ENCODE measurements at regions not wholly inside any gene's neighbourhood (a gene's known extent, or its start where the extent isn't known, plus 50 kb on each side); places are given as distances from the start of the nearest gene placed in this dataset.
A peak's percentile ranks its signal among the peaks of the same experiment; 100 is the strongest.

GRCh38 chr1:115412286-115412685 is 74.2 kb upstream of the NGF start:
- no peaks in the 10 kb centered on the region for H3K27me3 ChIP-seq
- no peak for TF ChIP-seq CTCF (IDR thresholded peaks at IDR 0.05)
- no peak overlapping the region for H3K27ac ChIP-seq
- H3K9me3 ChIP-seq, result no peaks in the 10 kb centered on the region
- no peaks in the 10 kb centered on the region for H3K36me3 ChIP-seq
- H3K4me3 ChIP-seq, result no peak overlapping the region
- peaks cover 0 to 14% (median 0%) of the 10 kb centered on the region in 4 donors for H3K4me1 ChIP-seq
- DNase-seq (ENCODE audit: low spot score in 2 of 2), result no peak

DNA sequence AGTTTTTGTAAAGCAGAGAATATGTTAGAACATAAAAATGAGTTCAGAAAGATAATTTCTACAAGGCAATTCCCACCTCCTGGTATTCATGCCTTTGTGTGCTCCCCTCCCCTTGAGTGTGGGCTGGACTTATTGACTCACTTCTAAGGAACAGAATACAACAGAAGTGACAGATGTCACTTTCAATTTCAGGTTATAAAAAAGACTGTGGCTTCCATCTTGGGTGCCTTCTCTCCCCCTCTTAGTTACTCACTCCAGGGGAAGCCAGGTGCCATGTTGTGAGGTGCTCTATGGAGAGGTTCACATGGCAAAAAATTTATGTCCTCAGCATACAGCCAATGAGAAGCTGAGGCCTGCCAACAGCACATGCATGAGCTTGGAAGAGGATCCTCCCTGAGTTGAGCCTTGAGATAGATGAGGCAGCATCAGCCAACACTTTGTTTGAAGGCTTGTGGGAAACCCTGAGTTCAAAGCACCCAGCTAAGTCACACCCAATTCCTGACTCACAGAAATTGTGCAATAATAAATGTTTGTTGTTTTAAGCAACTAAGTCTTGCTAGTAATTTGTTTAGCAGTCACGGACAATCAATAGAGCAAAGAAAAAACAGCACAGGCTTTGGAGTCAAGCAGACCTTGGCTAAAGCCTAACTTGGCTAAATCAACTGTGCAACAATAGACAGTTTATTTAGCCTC is 73.5 kb upstream of the NGF start:
- WGBS, 2 donors, result 13 to 40% methylated on average over 1 of the region's 1 CpG
- TF ChIP-seq POLR2A (IDR thresholded peaks at IDR 0.05) (no peak), EP300 (IDR thresholded peaks at IDR 0.05) (no peak), CTCF (IDR thresholded peaks at IDR 0.05) (no peak)
- peak overlapping the region in 2 of 4 donors; percentile 14 to 52 for H3K27ac ChIP-seq
- no peaks in the 10 kb centered on the region for H3K27me3 ChIP-seq
- H3K9me3 ChIP-seq, result no peaks in the 10 kb centered on the region
- DNase-seq (ENCODE audit: low spot score in 2 of 2), result no peak
- H3K4me1 ChIP-seq, result peaks cover 0 to 14% (median 0%) of the 10 kb centered on the region in 4 donors
- no peak overlapping the region for H3K4me3 ChIP-seq
- H3K36me3 ChIP-seq, result no peaks in the 10 kb centered on the region

- H3K36me3 ChIP-seq, result no peaks in the 10 kb centered on the region
- peaks cover 0 to 21% (median 0%) of the 10 kb centered on the region in 4 donors for H3K4me1 ChIP-seq
- H3K27me3 ChIP-seq, result no peaks in the 10 kb centered on the region
- no peak overlapping the region for H3K4me3 ChIP-seq
- H3K27ac ChIP-seq, result peak overlapping the region in 2 of 4 donors; percentile 40 to 67
- no peak for TF ChIP-seq CTCF (IDR thresholded peaks at IDR 0.05)
- no peak for TF ChIP-seq EP300 (IDR thresholded peaks at IDR 0.05)
- 58 to 63% methylated on average over 7 of the region's 7 CpGs for WGBS, 2 donors
- DNase-seq (ENCODE audit: low spot score in 2 of 2), result no peak
- H3K9me3 ChIP-seq, result peaks cover 0 to 5% (median 0%) of the 10 kb centered on the region in 4 donors
These were observed 71.3 kb upstream of the NGF start for GRCh38 chr1:115409094-115410015.

GRCh38 chr1:115408533-115408932 is 70.5 kb upstream of the NGF start:
- Histone ChIP-seq H3K27ac (peak overlapping the region in 1 of 4 donors; percentile 67), H3K4me3 (no peak overlapping the region), H3K36me3 (no peaks in the 10 kb centered on the region), H3K9me3 (peaks cover 0 to 5% (median 0%) of the 10 kb centered on the region in 4 donors), H3K27me3 (no peaks in the 10 kb centered on the region), H3K4me1 (peaks cover 0 to 23% (median 0%) of the 10 kb centered on the region in 4 donors)
- TF ChIP-seq CTCF (IDR thresholded peaks at IDR 0.05) (no peak), EP300 (IDR thresholded peaks at IDR 0.05) (no peak), POLR2A (IDR thresholded peaks at IDR 0.05) (no peak)
- 58 to 74% methylated on average over 1 of the region's 1 CpG for WGBS, 2 donors
- no peak for DNase-seq (ENCODE audit: low spot score in 2 of 2)

DNA sequence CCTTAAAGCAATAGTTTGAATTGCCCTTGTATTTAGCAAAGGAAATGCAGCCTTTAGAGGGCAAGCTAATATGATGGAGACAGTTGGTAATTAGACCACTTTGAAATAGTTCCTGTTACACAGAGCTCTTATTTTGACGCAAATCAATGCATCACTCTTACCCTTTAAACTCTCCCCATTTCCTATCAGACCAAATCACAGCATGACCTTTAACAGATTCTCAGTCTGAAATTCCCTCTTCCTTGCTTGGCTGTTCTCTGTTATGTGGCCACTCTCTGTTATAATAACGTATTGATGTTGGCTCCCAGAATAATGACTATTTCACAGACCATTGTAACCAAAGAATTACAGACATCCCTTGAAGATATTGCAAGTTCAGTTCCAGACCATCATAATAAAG is 66.9 kb upstream of the NGF start:
- H3K36me3 ChIP-seq, result no peaks in the 10 kb centered on the region
- H3K4me1 ChIP-seq, result peaks cover 0 to 41% (median 0%) of the 10 kb centered on the region in 4 donors
- WGBS, 2 donors, result 29 to 34% methylated on average over 2 of the region's 2 CpGs
- no peak for DNase-seq (ENCODE audit: low spot score in 2 of 2)
- TF ChIP-seq POLR2A (IDR thresholded peaks at IDR 0.05) (no peak), EP300 (IDR thresholded peaks at IDR 0.05) (no peak), CTCF (IDR thresholded peaks at IDR 0.05) (no peak)
- no peak overlapping the region for H3K4me3 ChIP-seq
- H3K27ac ChIP-seq, result no peak overlapping the region
- no peaks in the 10 kb centered on the region for H3K27me3 ChIP-seq
- peaks cover 0 to 5% (median 0%) of the 10 kb centered on the region in 4 donors for H3K9me3 ChIP-seq
